ENCODE measurements at regions not wholly inside any gene's neighbourhood (a gene's known extent, or its start where the extent isn't known, plus 50 kb on each side); places are given as distances from the start of the nearest gene placed in this dataset.

DNA sequence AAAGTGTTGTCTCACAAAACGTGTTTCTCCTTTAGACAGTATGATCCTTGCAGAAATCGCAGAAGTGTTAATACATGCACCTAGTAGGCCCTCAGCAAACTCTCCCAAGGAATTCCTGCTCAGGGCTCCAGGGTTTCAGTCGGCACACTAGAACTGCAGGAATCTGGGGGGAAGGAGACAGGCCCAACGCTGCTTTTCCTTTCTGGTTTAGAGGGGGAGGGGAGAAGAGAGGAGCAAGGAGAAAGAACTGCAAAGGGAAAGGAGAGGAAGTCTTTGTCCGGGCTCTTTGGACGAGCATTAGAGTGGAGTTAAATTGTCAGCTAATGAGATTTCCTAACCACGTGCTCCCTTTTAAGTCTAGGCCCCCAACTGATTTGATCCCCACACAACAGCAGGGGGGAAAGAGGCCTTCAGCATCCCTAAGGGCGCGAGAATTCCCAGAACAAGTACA is 103.7 kb upstream of the SOD1 start:
- Mint-ChIP-seq H3K4me3 (peak overlapping the region in 4 of 10 donors; percentile 12 to 77 (median 45)), H3K27me3 (peaks cover 6 to 59% (median 25%) of the 10 kb centered on the region in 5 donors), H3K36me3 (peaks cover 0 to 16% (median 0%) of the 10 kb centered on the region in 5 donors), H3K4me1 (peaks cover 18 to 53% (median 37%) of the 10 kb centered on the region in 7 donors), H3K27ac (no peak overlapping the region), H3K9me3 (no peaks in the 10 kb centered on the region)
- Histone ChIP-seq H3K9me3 (ENCODE audit: control insufficient read depth in 2 of 3, low read length in 3 of 3) (no peaks in the 10 kb centered on the region), H3K36me3 (ENCODE audit: control insufficient read depth in 2 of 3, insufficient read depth in 3 of 3, low read length in 3 of 3) (no peaks in the 10 kb centered on the region), H3K4me3 (ENCODE audit: low read length) (no peak overlapping the region), H3K27me3 (ENCODE audit: control insufficient read depth in 2 of 2, insufficient read depth in 2 of 2, low read length in 2 of 2) (no peaks in the 10 kb centered on the region), H3K4me1 (ENCODE audit: control insufficient read depth in 2 of 2, insufficient read depth in 2 of 2, low read length in 2 of 2) (peaks cover 3 to 5% of the 10 kb centered on the region in 2 donors), H3K27ac (ENCODE audit: low read depth, low read length) (no peak overlapping the region)
- DNase-seq, result no peak
- intact Hi-C loops (cut with micrococcal nuclease), result loop anchor here (5.0 kb wide), 2 partner anchors 177 to 203 kb away; partner anchors contain the start of gene SCAF4 (in 1 of the 2)
- CTCF ChIA-PET, result no interaction called here
- ATAC-seq, result no peak
- POLR2A ChIA-PET, result no interaction called here

DNA sequence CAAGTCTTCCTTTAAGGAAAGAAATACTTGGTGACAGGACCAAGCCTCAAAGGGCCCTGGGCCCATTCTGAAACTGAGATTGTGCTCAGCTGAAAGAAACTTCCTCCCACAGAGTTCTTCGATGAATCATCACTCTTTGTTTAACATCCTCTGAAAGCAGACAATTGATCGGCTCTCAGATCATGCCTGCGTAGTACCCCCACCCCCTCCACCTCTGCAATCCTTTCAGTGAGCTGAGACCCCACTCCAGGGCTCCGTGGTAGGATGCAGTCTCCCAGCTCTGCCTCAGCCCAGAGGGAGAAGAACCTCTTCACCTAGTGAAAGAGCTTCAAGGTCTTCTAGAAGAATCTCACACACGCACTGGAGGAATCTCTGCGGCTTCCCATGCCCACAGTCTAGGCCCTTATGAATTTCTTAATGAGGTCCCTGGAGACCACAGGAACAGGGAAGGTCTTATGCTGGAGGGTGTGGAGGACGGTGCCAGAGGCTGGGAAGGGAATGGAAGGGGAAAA is 104.9 kb upstream of the SOD1 start:
- no peaks in the 10 kb centered on the region for H3K36me3 ChIP-seq (ENCODE audit: control insufficient read depth in 2 of 3, insufficient read depth in 3 of 3, low read length in 3 of 3)
- Mint-ChIP-seq H3K4me3 (peak overlapping the region in 3 of 10 donors; percentile 9 to 56 (median 32)), H3K9me3 (no peaks in the 10 kb centered on the region), H3K27ac (peak overlapping the region in 1 of 9 donors; percentile 75), H3K27me3 (peaks cover 6 to 53% (median 25%) of the 10 kb centered on the region in 5 donors), H3K4me1 (peaks cover 12 to 41% (median 29%) of the 10 kb centered on the region in 7 donors), H3K36me3 (peaks cover 0 to 15% (median 0%) of the 10 kb centered on the region in 5 donors)
- H3K4me3 ChIP-seq (ENCODE audit: low read length), result no peak overlapping the region
- ATAC-seq (no peak), DNase-seq (peak in 2 of 9 donors; percentile 7 to 60)
- CTCF ChIA-PET, result interaction anchor here (0.7 kb wide), 1 partner anchor 285 kb away, joined by 3 read pairs; no protein-coding TSS in a partner anchor
- H3K27me3 ChIP-seq (ENCODE audit: control insufficient read depth in 2 of 2, insufficient read depth in 2 of 2, low read length in 2 of 2), result no peaks in the 10 kb centered on the region
- intact Hi-C loops (cut with micrococcal nuclease), result loop anchor here (5.0 kb wide), 2 partner anchors 178 to 202 kb away; partner anchors contain the start of gene SCAF4 (in 1 of the 2)
- POLR2A ChIA-PET, result interaction anchor here (1.0 kb wide), 1 partner anchor 380 kb away, joined by 5 read pairs; no protein-coding TSS in a partner anchor
- no peaks in the 10 kb centered on the region for H3K9me3 ChIP-seq (ENCODE audit: control insufficient read depth in 2 of 3, low read length in 3 of 3)
- no peak overlapping the region for H3K27ac ChIP-seq (ENCODE audit: low read depth, low read length)
- peaks cover 2 to 5% of the 10 kb centered on the region in 2 donors for H3K4me1 ChIP-seq (ENCODE audit: control insufficient read depth in 2 of 2, insufficient read depth in 2 of 2, low read length in 2 of 2)

DNA sequence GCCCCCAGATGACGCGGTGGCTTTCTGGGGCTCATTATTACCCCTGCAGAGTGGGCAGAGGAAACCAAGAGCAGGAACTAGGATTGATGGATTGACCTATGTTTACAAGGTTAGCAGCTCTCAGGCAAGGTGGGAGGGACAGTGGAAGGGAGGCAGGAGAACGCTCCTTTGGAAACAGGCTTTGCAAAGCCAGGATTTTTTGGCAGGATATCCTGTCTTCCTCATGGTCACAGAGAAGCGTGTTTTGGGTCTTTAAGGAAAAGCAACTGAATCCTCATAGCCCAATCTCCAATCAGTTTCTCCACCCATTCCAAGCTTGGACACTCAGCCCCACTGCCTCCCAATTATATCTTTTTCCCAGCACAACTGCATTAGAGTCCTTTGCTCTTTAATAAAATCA is 105.6 kb upstream of the SOD1 start:
- Histone ChIP-seq H3K4me3 (ENCODE audit: low read length) (no peak overlapping the region), H3K36me3 (ENCODE audit: control insufficient read depth in 2 of 3, insufficient read depth in 3 of 3, low read length in 3 of 3) (no peaks in the 10 kb centered on the region), H3K9me3 (ENCODE audit: control insufficient read depth in 2 of 3, low read length in 3 of 3) (no peaks in the 10 kb centered on the region), H3K4me1 (ENCODE audit: control insufficient read depth in 2 of 2, insufficient read depth in 2 of 2, low read length in 2 of 2) (peaks cover 0 to 5% of the 10 kb centered on the region in 2 donors), H3K27me3 (ENCODE audit: control insufficient read depth in 2 of 2, insufficient read depth in 2 of 2, low read length in 2 of 2) (no peaks in the 10 kb centered on the region), H3K27ac (ENCODE audit: low read depth, low read length) (no peak overlapping the region)
- Mint-ChIP-seq H3K4me1 (peaks cover 9 to 41% (median 29%) of the 10 kb centered on the region in 7 donors), H3K4me3 (no peak overlapping the region), H3K9me3 (no peaks in the 10 kb centered on the region), H3K36me3 (peaks cover 0 to 15% (median 0%) of the 10 kb centered on the region in 5 donors), H3K27ac (peak overlapping the region in 1 of 9 donors; percentile 75), H3K27me3 (peaks cover 6 to 54% (median 25%) of the 10 kb centered on the region in 5 donors)
- CTCF ChIA-PET, result interaction anchor here (0.7 kb wide), 1 partner anchor 284 kb away, joined by 3 read pairs; no protein-coding TSS in a partner anchor
- intact Hi-C loops (cut with micrococcal nuclease), result no loop called here
- ATAC-seq (no peak), DNase-seq (no peak)
- POLR2A ChIA-PET, result no interaction called here

DNA sequence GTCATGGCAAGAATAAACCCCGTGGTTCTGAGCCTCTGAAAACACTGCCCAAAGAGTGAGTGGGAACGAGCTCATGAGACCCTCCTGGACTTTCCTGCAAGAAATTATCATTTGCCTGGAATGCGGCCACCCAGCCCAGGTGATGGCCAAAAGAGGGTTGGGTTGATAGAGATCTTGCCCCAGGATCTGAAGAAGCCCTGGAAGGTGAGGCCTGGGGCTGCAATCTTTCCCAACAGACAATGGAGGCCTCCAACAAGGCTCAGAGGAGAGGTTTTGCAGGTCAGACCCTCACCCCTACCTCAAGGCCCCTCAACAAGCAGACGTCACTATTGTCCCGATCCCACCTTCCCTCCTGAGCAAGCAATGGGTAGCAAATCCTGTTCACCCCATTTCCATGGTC is 106.0 kb upstream of the SOD1 start:
- Mint-ChIP-seq H3K9me3 (no peaks in the 10 kb centered on the region), H3K36me3 (peaks cover 0 to 15% (median 0%) of the 10 kb centered on the region in 5 donors), H3K4me3 (no peak overlapping the region), H3K27ac (no peak overlapping the region), H3K4me1 (peaks cover 9 to 42% (median 29%) of the 10 kb centered on the region in 7 donors), H3K27me3 (peaks cover 6 to 58% (median 25%) of the 10 kb centered on the region in 5 donors)
- H3K36me3 ChIP-seq (ENCODE audit: control insufficient read depth in 2 of 3, insufficient read depth in 3 of 3, low read length in 3 of 3), result no peaks in the 10 kb centered on the region
- CTCF ChIA-PET, result no interaction called here
- no peak for DNase-seq
- no peak overlapping the region for H3K4me3 ChIP-seq (ENCODE audit: low read length)
- H3K27me3 ChIP-seq (ENCODE audit: control insufficient read depth in 2 of 2, insufficient read depth in 2 of 2, low read length in 2 of 2), result no peaks in the 10 kb centered on the region
- POLR2A ChIA-PET, result no interaction called here
- no peak overlapping the region for H3K27ac ChIP-seq (ENCODE audit: low read depth, low read length)
- H3K9me3 ChIP-seq (ENCODE audit: control insufficient read depth in 2 of 3, low read length in 3 of 3), result no peaks in the 10 kb centered on the region
- no peak for ATAC-seq
- H3K4me1 ChIP-seq (ENCODE audit: control insufficient read depth in 2 of 2, insufficient read depth in 2 of 2, low read length in 2 of 2), result peaks cover 0 to 5% of the 10 kb centered on the region in 2 donors
- intact Hi-C loops (cut with micrococcal nuclease), result no loop called here

DNA sequence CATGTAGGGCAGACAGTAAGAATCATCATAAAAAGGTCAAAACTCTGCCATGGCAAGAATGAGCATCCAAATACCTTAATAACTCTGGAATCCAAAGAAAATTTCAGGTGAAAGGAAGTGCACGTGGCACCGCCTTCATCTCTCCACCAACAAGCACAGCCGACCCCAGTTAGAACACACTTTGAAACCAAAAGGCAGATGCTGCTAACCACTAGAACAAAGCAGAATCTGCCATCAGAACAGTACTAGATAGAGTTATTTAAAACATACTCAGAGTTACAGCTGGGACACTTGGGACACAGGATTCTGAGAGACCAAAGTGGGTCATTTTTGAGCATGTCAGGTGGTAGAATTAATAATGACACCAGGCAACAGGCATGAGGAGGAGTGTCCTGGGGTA is 106.7 kb upstream of the SOD1 start:
- Mint-ChIP-seq H3K27ac (peak overlapping the region in 1 of 9 donors; percentile 56), H3K4me3 (no peak overlapping the region), H3K36me3 (peaks cover 0 to 15% (median 0%) of the 10 kb centered on the region in 5 donors), H3K9me3 (no peaks in the 10 kb centered on the region), H3K27me3 (peaks cover 6 to 61% (median 25%) of the 10 kb centered on the region in 5 donors), H3K4me1 (peaks cover 9 to 42% (median 29%) of the 10 kb centered on the region in 7 donors)
- no peaks in the 10 kb centered on the region for H3K36me3 ChIP-seq (ENCODE audit: control insufficient read depth in 2 of 3, insufficient read depth in 3 of 3, low read length in 3 of 3)
- POLR2A ChIA-PET, result no interaction called here
- CTCF ChIA-PET, result no interaction called here
- ATAC-seq (no peak), DNase-seq (no peak)
- intact Hi-C loops (cut with micrococcal nuclease), result no loop called here
- H3K4me1 ChIP-seq (ENCODE audit: control insufficient read depth in 2 of 2, insufficient read depth in 2 of 2, low read length in 2 of 2), result peaks cover 0 to 5% of the 10 kb centered on the region in 2 donors
- no peaks in the 10 kb centered on the region for H3K9me3 ChIP-seq (ENCODE audit: control insufficient read depth in 2 of 3, low read length in 3 of 3)
- H3K4me3 ChIP-seq (ENCODE audit: low read length), result no peak overlapping the region
- no peak overlapping the region for H3K27ac ChIP-seq (ENCODE audit: low read depth, low read length)
- H3K27me3 ChIP-seq (ENCODE audit: control insufficient read depth in 2 of 2, insufficient read depth in 2 of 2, low read length in 2 of 2), result no peaks in the 10 kb centered on the region

DNA sequence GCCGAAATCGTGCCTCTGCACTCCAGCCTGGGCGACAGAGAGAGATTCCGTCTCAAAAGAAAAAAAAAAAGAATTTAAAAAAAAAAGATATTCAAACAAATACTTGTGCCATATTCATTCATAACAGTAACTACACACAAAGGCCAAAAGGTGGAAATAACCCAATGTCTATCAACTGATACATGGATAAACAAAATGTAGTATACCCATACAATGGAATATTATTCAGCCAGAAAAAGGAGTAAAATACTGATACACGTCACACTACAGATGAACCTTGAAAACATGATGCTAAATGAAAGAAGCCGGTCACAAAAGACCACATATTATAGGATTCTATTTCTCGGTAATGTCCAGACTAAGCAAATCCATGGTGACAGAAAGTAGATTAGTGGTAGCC is 109.4 kb upstream of the SOD1 start:
- Histone ChIP-seq H3K27me3 (ENCODE audit: control insufficient read depth in 2 of 2, insufficient read depth in 2 of 2, low read length in 2 of 2) (no peaks in the 10 kb centered on the region), H3K4me3 (ENCODE audit: low read length) (no peak overlapping the region), H3K36me3 (ENCODE audit: control insufficient read depth in 2 of 3, insufficient read depth in 3 of 3, low read length in 3 of 3) (no peaks in the 10 kb centered on the region), H3K27ac (ENCODE audit: low read depth, low read length) (no peak overlapping the region), H3K4me1 (ENCODE audit: control insufficient read depth in 2 of 2, insufficient read depth in 2 of 2, low read length in 2 of 2) (no peaks in the 10 kb centered on the region), H3K9me3 (ENCODE audit: control insufficient read depth in 2 of 3, low read length in 3 of 3) (no peaks in the 10 kb centered on the region)
- intact Hi-C loops (cut with micrococcal nuclease), result no loop called here
- ChIA-PET POLR2A (no interaction called here), CTCF (no interaction called here)
- Mint-ChIP-seq H3K27ac (no peak overlapping the region), H3K27me3 (peaks cover 0 to 53% (median 1%) of the 10 kb centered on the region in 5 donors), H3K4me1 (peaks cover 6 to 18% (median 12%) of the 10 kb centered on the region in 7 donors), H3K36me3 (peaks cover 0 to 3% (median 0%) of the 10 kb centered on the region in 5 donors), H3K4me3 (no peak overlapping the region), H3K9me3 (no peaks in the 10 kb centered on the region)
- no peak for DNase-seq
- ATAC-seq, result no peak

DNA sequence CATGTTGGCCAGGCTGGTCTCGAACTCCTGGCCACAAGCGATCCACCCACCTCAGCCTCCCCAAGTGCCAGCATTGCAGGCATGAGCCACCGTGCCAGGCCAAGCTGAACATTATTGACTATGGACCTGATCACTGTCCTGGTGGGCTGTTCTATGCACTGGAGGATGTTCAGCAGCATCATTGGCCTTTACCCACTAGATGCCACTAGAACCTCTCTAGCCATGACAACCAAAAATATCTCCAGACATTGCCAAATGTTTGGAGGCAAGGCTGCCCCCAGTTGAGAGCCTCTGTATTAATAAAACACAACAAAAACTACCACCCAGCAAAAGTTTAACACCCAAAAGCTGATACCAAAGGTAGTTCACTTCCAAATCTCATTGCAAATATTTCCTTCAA is 110.8 kb upstream of the SOD1 start:
- no peak overlapping the region for H3K4me3 ChIP-seq (ENCODE audit: low read length)
- peaks cover 0 to 46% (median 0%) of the 10 kb centered on the region in 5 donors for H3K27me3 Mint-ChIP-seq
- CTCF ChIA-PET, result no interaction called here
- H3K27ac ChIP-seq (ENCODE audit: low read depth, low read length), result no peak overlapping the region
- no peak overlapping the region for H3K27ac Mint-ChIP-seq
- DNase-seq (no peak), ATAC-seq (no peak)
- peaks cover 0 to 4% (median 0%) of the 10 kb centered on the region in 7 donors for H3K4me1 Mint-ChIP-seq
- no peaks in the 10 kb centered on the region for H3K27me3 ChIP-seq (ENCODE audit: control insufficient read depth in 2 of 2, insufficient read depth in 2 of 2, low read length in 2 of 2)
- no peaks in the 10 kb centered on the region for H3K9me3 Mint-ChIP-seq
- peaks cover 0 to 1% (median 0%) of the 10 kb centered on the region in 5 donors for H3K36me3 Mint-ChIP-seq
- POLR2A ChIA-PET, result no interaction called here
- no peaks in the 10 kb centered on the region for H3K4me1 ChIP-seq (ENCODE audit: control insufficient read depth in 2 of 2, insufficient read depth in 2 of 2, low read length in 2 of 2)
- no peaks in the 10 kb centered on the region for H3K36me3 ChIP-seq (ENCODE audit: control insufficient read depth in 2 of 3, insufficient read depth in 3 of 3, low read length in 3 of 3)
- no peaks in the 10 kb centered on the region for H3K9me3 ChIP-seq (ENCODE audit: control insufficient read depth in 2 of 3, low read length in 3 of 3)
- intact Hi-C loops (cut with micrococcal nuclease), result no loop called here
- H3K4me3 Mint-ChIP-seq, result no peak overlapping the region
